GM19043 (cell line): ENCODE measurements at regions not wholly inside any gene's neighbourhood (a gene's known extent, or its start where the extent isn't known, plus 50 kb on each side); places are given as distances from the start of the nearest gene placed in this dataset.

Experiments used
- ATAC-seq: cut with Tn5 transposase; IDR thresholded peaks from one replicate; pipeline ENCODE4 v1.9.1; 2021; ENCODE audit warnings: low read depth; ENCODE audit not compliant: unreplicated experiment

GRCh38 chr6:170137911-170138910 lies 152.7 kb downstream of the DLL1 start:
- ATAC-seq: no peak

GRCh38 chr6:170137176-170137891 lies 153.5 kb downstream of the DLL1 start:
- no peak for ATAC-seq

- ATAC-seq: no peak
Measured at GRCh38 chr6:170136541-170137175, 154.2 kb downstream of the DLL1 start.

GRCh38 chr6:170135821-170136471 lies 154.9 kb downstream of the DLL1 start:
- ATAC-seq: no peak

GRCh38 chr6:170135461-170135820 lies 155.4 kb downstream of the DLL1 start:
- no peak for ATAC-seq

- ATAC-seq: no peak
Measured at GRCh38 chr6:170134471-170135440, 156.1 kb downstream of the DLL1 start.

GRCh38 chr6:170134031-170134470 lies 156.8 kb downstream of the DLL1 start:
- no peak for ATAC-seq

- no peak for ATAC-seq
Measured at GRCh38 chr6:170132561-170132991, 158.3 kb downstream of the DLL1 start.

- no peak for ATAC-seq
Measured at GRCh38 chr6:170132011-170132521, 158.8 kb downstream of the DLL1 start.

- ATAC-seq: no peak
Measured at GRCh38 chr6:170131351-170131750, 159.5 kb downstream of the DLL1 start.

- ATAC-seq: no peak
Measured at GRCh38 chr6:170130771-170131241, 160.1 kb downstream of the DLL1 start.

GRCh38 chr6:170130201-170130621 lies 160.7 kb downstream of the DLL1 start:
- ATAC-seq: no peak

GRCh38 chr6:170129691-170130171 lies 161.1 kb downstream of the DLL1 start:
- ATAC-seq: no peak

- no peak for ATAC-seq
Measured at GRCh38 chr6:170128811-170129681, 161.8 kb downstream of the DLL1 start.

- no peak for ATAC-seq
Measured at GRCh38 chr6:170128346-170128745, 162.5 kb downstream of the DLL1 start.

- no peak for ATAC-seq
Measured at GRCh38 chr6:170127151-170127550, 163.7 kb downstream of the DLL1 start.

- ATAC-seq: no peak
Measured at GRCh38 chr6:170125456-170126300, 165.2 kb downstream of the DLL1 start.
